Brain pericyte (primary cell): ENCODE measurements at regions not wholly inside any gene's neighbourhood (a gene's known extent, or its start where the extent isn't known, plus 50 kb on each side); places are given as distances from the start of the nearest gene placed in this dataset.

ENCODE experiments used
- DNase-seq: peaks from one replicate; pipeline ENCODE4 v3.0.0-alpha.2; 2012; ENCODE audit warnings: low read depth, low spot score

GRCh38 chr17:71251951-71252350 lies 868.9 kb upstream of the SOX9 start:
- no peak for DNase-seq

- DNase-seq: no peak
Observed at GRCh38 chr17:71252436-71252835, 868.4 kb upstream of the SOX9 start.

- no peak for DNase-seq
Observed at GRCh38 chr17:71257096-71257495, 863.7 kb upstream of the SOX9 start.

GRCh38 chr17:71260366-71260940 lies 860.4 kb upstream of the SOX9 start:
- no peak for DNase-seq

- DNase-seq: no peak
Observed at GRCh38 chr17:71262586-71262985, 858.2 kb upstream of the SOX9 start.

- no peak for DNase-seq
Observed at GRCh38 chr17:71267668-71268067, 853.2 kb upstream of the SOX9 start.

- no peak for DNase-seq
Observed at GRCh38 chr17:71269201-71269600, 851.6 kb upstream of the SOX9 start.

- DNase-seq: no peak
Observed at GRCh38 chr17:71273441-71273840, 847.4 kb upstream of the SOX9 start.

GRCh38 chr17:71276079-71276478 lies 844.7 kb upstream of the SOX9 start:
- no peak for DNase-seq

- no peak for DNase-seq
Observed at GRCh38 chr17:71283486-71283885, 837.3 kb upstream of the SOX9 start.

GRCh38 chr17:71284032-71284755 lies 836.6 kb upstream of the SOX9 start:
- DNase-seq: no peak

- no peak for DNase-seq
Observed at GRCh38 chr17:71286625-71287024, 834.2 kb upstream of the SOX9 start.

GRCh38 chr17:71287071-71287823 lies 833.6 kb upstream of the SOX9 start:
- DNase-seq: no peak

GRCh38 chr17:71292006-71292405 lies 828.8 kb upstream of the SOX9 start:
- DNase-seq: no peak

- no peak for DNase-seq
Observed at GRCh38 chr17:71296005-71296404, 824.8 kb upstream of the SOX9 start.

- no peak for DNase-seq
Observed at GRCh38 chr17:71301063-71301462, 819.8 kb upstream of the SOX9 start.

GRCh38 chr17:71302721-71303549 lies 817.9 kb upstream of the SOX9 start:
- no peak for DNase-seq

- no peak for DNase-seq
Observed at GRCh38 chr17:71304498-71305158, 816.2 kb upstream of the SOX9 start.

- DNase-seq: no peak
Observed at GRCh38 chr17:71313866-71314265, 807.0 kb upstream of the SOX9 start.

- DNase-seq: no peak
Observed at GRCh38 chr17:71315568-71315967, 805.3 kb upstream of the SOX9 start.

GRCh38 chr17:71316176-71316897 lies 804.5 kb upstream of the SOX9 start:
- no peak for DNase-seq
